Stimulated activated memory B cell treated with anti-CD40 and anti-IgM and Interleukin-4, amounts not matched to agents 10 μg/mL and 1 μg/mL and 100 μg/mL, for 72 hours (primary cell): ENCODE measurements at regions not wholly inside any gene's neighbourhood (a gene's known extent, or its start where the extent isn't known, plus 50 kb on each side); places are given as distances from the start of the nearest gene placed in this dataset.

Experiments used
- ATAC-seq: fragments of 150-1000 bp; cut with Tn5 transposase; 2 replicates; pipeline ENCODE4 v1.10.0; 2021
- H3K27ac Mint-ChIP-seq: one replicate; pipeline ENCODE4 v1.8.0; 2022; ENCODE audit warnings: mild to moderate bottlenecking, mixed read lengths
- H3K27me3 Mint-ChIP-seq: one replicate; pipeline ENCODE4 v1.8.0; 2022; ENCODE audit warnings: mixed read lengths
- H3K36me3 Mint-ChIP-seq: one replicate; pipeline ENCODE4 v1.8.0; 2022; ENCODE audit warnings: mixed read lengths
- H3K4me1 Mint-ChIP-seq: one replicate; pipeline ENCODE4 v1.8.0; 2022; ENCODE audit warnings: mixed read lengths
- H3K4me3 Mint-ChIP-seq: one replicate; pipeline ENCODE4 v1.8.0; 2022; ENCODE audit warnings: mild to moderate bottlenecking, moderate library complexity, mixed read lengths
- H3K9me3 Mint-ChIP-seq: one replicate; pipeline ENCODE4 v1.8.0; 2022; ENCODE audit warnings: mixed read lengths

- Mint-ChIP-seq H3K9me3 (no peaks in the 10 kb centered on the region), H3K4me3 (no peak overlapping the region), H3K4me1 (no peaks in the 10 kb centered on the region), H3K36me3 (no peaks in the 10 kb centered on the region), H3K27me3 (no peaks in the 10 kb centered on the region), H3K27ac (no peak overlapping the region)
- no peak for ATAC-seq
Observed at GRCh38 chr2:16122556-16122955, 182.2 kb downstream of the MYCN start.

GRCh38 chr2:16121986-16122390, 181.6 kb downstream of the MYCN start:
- no peak overlapping the region for H3K4me3 Mint-ChIP-seq
- no peak for ATAC-seq
- no peaks in the 10 kb centered on the region for H3K27me3 Mint-ChIP-seq
- H3K4me1 Mint-ChIP-seq: no peaks in the 10 kb centered on the region
- no peak overlapping the region for H3K27ac Mint-ChIP-seq
- no peaks in the 10 kb centered on the region for H3K9me3 Mint-ChIP-seq
- no peaks in the 10 kb centered on the region for H3K36me3 Mint-ChIP-seq

- Mint-ChIP-seq H3K9me3 (no peaks in the 10 kb centered on the region), H3K27me3 (no peaks in the 10 kb centered on the region), H3K4me3 (no peak overlapping the region), H3K27ac (no peak overlapping the region), H3K36me3 (no peaks in the 10 kb centered on the region), H3K4me1 (no peaks in the 10 kb centered on the region)
- no peak for ATAC-seq
Observed at GRCh38 chr2:16121231-16121985, 181.1 kb downstream of the MYCN start.

GRCh38 chr2:16120591-16121180, 180.3 kb downstream of the MYCN start:
- no peaks in the 10 kb centered on the region for H3K27me3 Mint-ChIP-seq
- no peaks in the 10 kb centered on the region for H3K36me3 Mint-ChIP-seq
- H3K4me3 Mint-ChIP-seq: no peak overlapping the region
- H3K4me1 Mint-ChIP-seq: no peaks in the 10 kb centered on the region
- no peaks in the 10 kb centered on the region for H3K9me3 Mint-ChIP-seq
- no peak for ATAC-seq
- H3K27ac Mint-ChIP-seq: no peak overlapping the region

- Mint-ChIP-seq H3K9me3 (no peaks in the 10 kb centered on the region), H3K4me3 (no peak overlapping the region), H3K27ac (no peak overlapping the region), H3K36me3 (no peaks in the 10 kb centered on the region), H3K4me1 (no peaks in the 10 kb centered on the region), H3K27me3 (no peaks in the 10 kb centered on the region)
- ATAC-seq: no peak
Observed at GRCh38 chr2:16119741-16120140, 179.4 kb downstream of the MYCN start.

GRCh38 chr2:16118611-16119590, 178.6 kb downstream of the MYCN start:
- H3K9me3 Mint-ChIP-seq: no peaks in the 10 kb centered on the region
- no peak overlapping the region for H3K27ac Mint-ChIP-seq
- H3K36me3 Mint-ChIP-seq: no peaks in the 10 kb centered on the region
- no peak overlapping the region for H3K4me3 Mint-ChIP-seq
- no peak for ATAC-seq
- H3K27me3 Mint-ChIP-seq: no peaks in the 10 kb centered on the region
- no peaks in the 10 kb centered on the region for H3K4me1 Mint-ChIP-seq

- Mint-ChIP-seq H3K27me3 (no peaks in the 10 kb centered on the region), H3K36me3 (no peaks in the 10 kb centered on the region), H3K4me3 (no peak overlapping the region), H3K4me1 (no peaks in the 10 kb centered on the region), H3K9me3 (no peaks in the 10 kb centered on the region), H3K27ac (no peak overlapping the region)
- ATAC-seq: no peak
Observed at GRCh38 chr2:16117791-16118610, 177.7 kb downstream of the MYCN start.

- Mint-ChIP-seq H3K4me1 (no peaks in the 10 kb centered on the region), H3K9me3 (no peaks in the 10 kb centered on the region), H3K4me3 (no peak overlapping the region), H3K27me3 (no peaks in the 10 kb centered on the region), H3K36me3 (no peaks in the 10 kb centered on the region), H3K27ac (no peak overlapping the region)
- ATAC-seq: no peak
Observed at GRCh38 chr2:16117021-16117700, 176.8 kb downstream of the MYCN start.

GRCh38 chr2:16115881-16116830, 175.8 kb downstream of the MYCN start:
- Mint-ChIP-seq H3K4me3 (no peak overlapping the region), H3K4me1 (no peaks in the 10 kb centered on the region), H3K9me3 (no peaks in the 10 kb centered on the region), H3K36me3 (no peaks in the 10 kb centered on the region), H3K27ac (no peak overlapping the region), H3K27me3 (no peaks in the 10 kb centered on the region)
- ATAC-seq: no peak

- no peak for ATAC-seq
- no peaks in the 10 kb centered on the region for H3K9me3 Mint-ChIP-seq
- H3K27me3 Mint-ChIP-seq: no peaks in the 10 kb centered on the region
- no peak overlapping the region for H3K27ac Mint-ChIP-seq
- H3K4me3 Mint-ChIP-seq: no peak overlapping the region
- no peaks in the 10 kb centered on the region for H3K36me3 Mint-ChIP-seq
- no peaks in the 10 kb centered on the region for H3K4me1 Mint-ChIP-seq
Observed at GRCh38 chr2:16115291-16115690, 174.9 kb downstream of the MYCN start.

GRCh38 chr2:16114836-16115235, 174.5 kb downstream of the MYCN start:
- no peak overlapping the region for H3K27ac Mint-ChIP-seq
- H3K36me3 Mint-ChIP-seq: no peaks in the 10 kb centered on the region
- no peaks in the 10 kb centered on the region for H3K4me1 Mint-ChIP-seq
- no peak for ATAC-seq
- H3K4me3 Mint-ChIP-seq: no peak overlapping the region
- H3K27me3 Mint-ChIP-seq: no peaks in the 10 kb centered on the region
- H3K9me3 Mint-ChIP-seq: no peaks in the 10 kb centered on the region

GRCh38 chr2:16114070-16114469, 173.7 kb downstream of the MYCN start:
- H3K27me3 Mint-ChIP-seq: no peaks in the 10 kb centered on the region
- H3K27ac Mint-ChIP-seq: no peak overlapping the region

GRCh38 chr2:16113568-16113967, 173.2 kb downstream of the MYCN start:
- H3K4me1 Mint-ChIP-seq: no peaks in the 10 kb centered on the region
- no peaks in the 10 kb centered on the region for H3K36me3 Mint-ChIP-seq
- ATAC-seq: no peak
- H3K9me3 Mint-ChIP-seq: no peaks in the 10 kb centered on the region
- H3K4me3 Mint-ChIP-seq: no peak overlapping the region
- no peaks in the 10 kb centered on the region for H3K27me3 Mint-ChIP-seq
- no peak overlapping the region for H3K27ac Mint-ChIP-seq

More at GRCh38 chr2:16114070-16114469, 173.7 kb downstream of the MYCN start:
- H3K4me3 Mint-ChIP-seq: no peak overlapping the region
- H3K4me1 Mint-ChIP-seq: no peaks in the 10 kb centered on the region
- ATAC-seq: no peak
- no peaks in the 10 kb centered on the region for H3K9me3 Mint-ChIP-seq
- H3K36me3 Mint-ChIP-seq: no peaks in the 10 kb centered on the region
